K562 (cell line): ENCODE measurements at regions not wholly inside any gene's neighbourhood (a gene's known extent, or its start where the extent isn't known, plus 50 kb on each side); places are given as distances from the start of the nearest gene placed in this dataset.

ENCODE experiments used
- ATAC-seq: fragments of 200-7000 bp; cut with Tn5 transposase; 3 replicates; pipeline ENCODE4 v1.9.1; 2020; ENCODE audit warnings: moderate library complexity
- BruUV-seq: library from RNA; stranded (reverse); fragments of 400-500 nt; replicated peaks from 2 replicates; lab custom pipeline; 2021; lab: Mats Ljungman, UMichigan
- CTCF ChIA-PET: fragments of 300-600 bp; formaldehyde crosslinking; extraction: SDS; loops from one replicate; lab custom pipeline; 2021; ENCODE audit warnings: low intra/inter-chr PET ratio; lab: Yijun Ruan, JAX
- POLR2A ChIA-PET: fragments of 300-600, 350-650 bp; sonication (Branson Sonifier 250); formaldehyde crosslinking; extraction: SDS; loops from one replicate; lab custom pipeline; 2021; ENCODE audit warnings: antibody characterized with exemption, inconsistent platforms; lab: Yijun Ruan, JAX
- DNase-seq, 4 experiments: peaks; one replicate each; pipeline versions ENCODE4 v3.0.0 to v3.0.0-alpha.2; 2011 to 2018; ENCODE audit warnings: low spot score in 3 of 4, mixed read lengths in 3 of 4; ENCODE audit errors: extremely low read depth in 1 of 4
- FAIRE-seq: peaks from 2 replicates; lab custom pipeline; 2011; peaks lifted over from hg19 to GRCh38; lab: Jason Lieb, UNC
- H2AFZ ChIP-seq: 2 replicates; pipeline ENCODE4 v1.6.0; 2011; ENCODE audit warnings: low read depth, low read length, control low read depth, inconsistent platforms
- H3K27ac ChIP-seq: fragments of 200-600 bp; 3 replicates; pipeline ENCODE4 v1.8.0; 2011; ENCODE audit warnings: low read depth, mild to moderate bottlenecking, control low read depth, inconsistent platforms, low read length, moderate library complexity, mixed read lengths; ENCODE audit errors: extremely low read depth
- H3K27me3 ChIP-seq, 2 experiments: fragments of 300-600 bp in 1 of 2; 2 replicates in 1 of 2; 3 replicates in 1 of 2; pipeline versions ENCODE4 v1.6.0 to v1.8.0; 2011; ENCODE audit warnings: inconsistent platforms in 2 of 2, low read length in 2 of 2, mild to moderate bottlenecking in 1 of 2, mixed read lengths in 1 of 2, moderate library complexity in 1 of 2; ENCODE audit not compliant: control insufficient read depth in 2 of 2, insufficient read depth in 2 of 2
- H3K36me3 ChIP-seq: fragments of 300-600 bp; 3 replicates; pipeline ENCODE4 v1.8.0; 2011; ENCODE audit warnings: mild to moderate bottlenecking, low read length, inconsistent platforms; ENCODE audit not compliant: control insufficient read depth, insufficient read depth
- H3K4me1 ChIP-seq, 2 experiments: fragments of 200-600 bp in 1 of 2; replicated peaks in 1 of 2; 2 replicates in 1 of 2; 3 replicates in 1 of 2; pipeline versions ENCODE4 v1.5.1 to v1.8.0; 2011; ENCODE audit warnings: inconsistent platforms in 2 of 2, low read length in 2 of 2, mild to moderate bottlenecking in 1 of 2, mixed read lengths in 1 of 2, moderate library complexity in 1 of 2; ENCODE audit not compliant: control insufficient read depth in 2 of 2, insufficient read depth in 2 of 2
- H3K4me2 ChIP-seq: 2 replicates; pipeline ENCODE4 v1.6.1; 2011; ENCODE audit warnings: low read length, control low read depth, inconsistent platforms, mixed read lengths; ENCODE audit not compliant: insufficient read depth
- H3K4me3 ChIP-seq: fragments of 200-600 bp; sonication (generic), shearing (Covaris generic); 2 replicates; pipeline ENCODE4 v1.5.1; 2016; ENCODE audit warnings: control low read depth, inconsistent platforms
- H3K79me2 ChIP-seq: fragments of 200-600 bp; 3 replicates; pipeline ENCODE4 v1.8.0; 2011; ENCODE audit warnings: low read length, inconsistent platforms; ENCODE audit not compliant: control insufficient read depth, insufficient read depth
- H3K9ac ChIP-seq, 2 experiments: 2 replicates each; pipeline versions ENCODE4 v1.6.0 to v1.6.1; 2011; ENCODE audit warnings: low read depth in 2 of 2, low read length in 2 of 2, control low read depth in 1 of 2, inconsistent platforms in 1 of 2, mild to moderate bottlenecking in 1 of 2, mixed read lengths in 1 of 2; ENCODE audit not compliant: insufficient read depth in 1 of 2
- H3K9me1 ChIP-seq: one replicate; pipeline ENCODE4 v1.6.0; 2011; ENCODE audit warnings: inconsistent platforms, mild to moderate bottlenecking, low read length, moderate library complexity; ENCODE audit not compliant: control insufficient read depth, insufficient read depth
- H3K9me3 ChIP-seq: replicated peaks from 2 replicates; pipeline ENCODE4 v1.5.1; 2011; ENCODE audit warnings: low read depth, low read length, inconsistent platforms; ENCODE audit not compliant: control insufficient read depth, insufficient read depth
- H4K20me1 ChIP-seq: replicated peaks from 2 replicates; pipeline ENCODE4 v1.6.1; 2011; ENCODE audit warnings: low read length, inconsistent platforms, mixed read lengths; ENCODE audit not compliant: control insufficient read depth, insufficient read depth
- LCOR ChIP-seq: sonication (generic); formaldehyde crosslinking; IDR thresholded peaks from 2 replicates; pipeline ENCODE4 v1.8.0; 2022; ENCODE audit warnings: mild to moderate bottlenecking, missing genetic modification reagents
- WGBS: fragments of 100-300 bp; shearing (Covaris generic); methylation state at CpG from one replicate; pipeline ENCODE4 v1.1.6; 2016; ENCODE audit warnings: low coverage, mixed read lengths; ENCODE audit not compliant: insufficient coverage; ENCODE audit errors: missing lambda C conversion rate; 5-methylcytosine and 5-hydroxymethylcytosine counted together
- in situ Hi-C: fragments of 300-500 bp; cut with MboI; formaldehyde crosslinking; loops from 4 replicates; pipeline ENCODE4 v1.15.0; 2018; ENCODE audit warnings: inconsistent platforms, mixed read lengths
- intact Hi-C: fragments of 100-400 bp; cut with micrococcal nuclease; formaldehyde crosslinking; loops from 2 replicates; pipeline ENCODE4 v1.14.2; 2022
- TF ChIP-seq, protein P1 (sequence below), 3 experiments: IDR thresholded peaks in 2 of 3; conservative IDR thresholded peaks in 1 of 3; 2 replicates each; pipeline ENCODE4 v1.5.1; 2011 to 2012; ENCODE audit warnings: low read length in 3 of 3, mild to moderate bottlenecking in 3 of 3, control low read depth in 2 of 3, improper control_type of control experiment in 1 of 3, inconsistent platforms in 1 of 3, low read depth in 1 of 3, mixed read lengths in 1 of 3, moderate library complexity in 1 of 3; ENCODE audit not compliant: insufficient read depth in 2 of 3
- TF ChIP-seq, protein P2 (sequence below), 2 experiments: fragments of 450-650 bp; formaldehyde crosslinking in 1 of 2; IDR thresholded peaks; 2 replicates each; pipeline versions ENCODE4 v1.4.0 to v1.6.1; 2014 to 2020; ENCODE audit warnings: mild to moderate bottlenecking in 2 of 2, borderline replicate concordance in 1 of 2, low read depth in 1 of 2
- TF ChIP-seq, protein P3 (sequence below): IDR thresholded peaks from 2 replicates; pipeline ENCODE4 v1.6.1; 2011; ENCODE audit warnings: borderline replicate concordance, low read depth, mild to moderate bottlenecking, moderate library complexity, low read length; ENCODE audit not compliant: insufficient read depth, poor library complexity, severe bottlenecking

DNA sequence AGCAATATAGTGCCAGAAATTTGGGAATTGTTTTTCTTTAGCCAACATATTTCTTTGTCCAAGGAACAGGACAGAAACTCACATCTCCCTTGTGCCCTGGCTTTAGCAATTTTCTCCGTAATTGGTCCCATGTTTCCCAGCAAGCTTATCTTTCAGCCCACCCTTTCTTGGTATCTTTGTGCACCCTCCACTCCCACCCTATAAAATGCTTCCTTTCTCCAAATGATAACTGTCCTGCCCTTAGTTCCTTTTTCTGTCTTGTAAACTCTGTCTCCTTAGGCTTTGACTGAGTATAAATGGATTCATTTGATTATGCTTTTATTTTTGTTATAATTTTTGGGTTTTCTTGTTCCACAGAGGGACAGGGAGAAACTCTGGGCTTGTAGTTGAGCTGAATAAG, 442.8 kb downstream of the ATP23 start:
- DNase-seq = no peak
- no peak overlapping the region for H2AFZ ChIP-seq
- no peak for FAIRE-seq
- no peaks in the 10 kb centered on the region for H4K20me1 ChIP-seq
- H3K9me1 ChIP-seq = no peaks in the 10 kb centered on the region
- H3K4me1 ChIP-seq = no peaks in the 10 kb centered on the region
- H3K27ac ChIP-seq = no peak overlapping the region
- intact Hi-C loops = no loop called here
- no peaks in the 10 kb centered on the region for H3K36me3 ChIP-seq
- no TSS peak for BruUV-seq
- H3K9ac ChIP-seq = no peak overlapping the region
- CTCF ChIA-PET = no interaction called here
- H3K27me3 ChIP-seq = no peaks in the 10 kb centered on the region
- no peaks in the 10 kb centered on the region for H3K79me2 ChIP-seq
- POLR2A ChIA-PET = no interaction called here
- no peak overlapping the region for H3K4me2 ChIP-seq
- no peak overlapping the region for H3K4me3 ChIP-seq
- ATAC-seq = no peak
- in situ Hi-C loops = no loop called here
- WGBS = 0% methylated on average over 1 of the region's 1 CpG
- H3K9me3 ChIP-seq = no peaks in the 10 kb centered on the region; the same call in 1 of the 2 replicates
- TF ChIP-seq, protein P1, sequence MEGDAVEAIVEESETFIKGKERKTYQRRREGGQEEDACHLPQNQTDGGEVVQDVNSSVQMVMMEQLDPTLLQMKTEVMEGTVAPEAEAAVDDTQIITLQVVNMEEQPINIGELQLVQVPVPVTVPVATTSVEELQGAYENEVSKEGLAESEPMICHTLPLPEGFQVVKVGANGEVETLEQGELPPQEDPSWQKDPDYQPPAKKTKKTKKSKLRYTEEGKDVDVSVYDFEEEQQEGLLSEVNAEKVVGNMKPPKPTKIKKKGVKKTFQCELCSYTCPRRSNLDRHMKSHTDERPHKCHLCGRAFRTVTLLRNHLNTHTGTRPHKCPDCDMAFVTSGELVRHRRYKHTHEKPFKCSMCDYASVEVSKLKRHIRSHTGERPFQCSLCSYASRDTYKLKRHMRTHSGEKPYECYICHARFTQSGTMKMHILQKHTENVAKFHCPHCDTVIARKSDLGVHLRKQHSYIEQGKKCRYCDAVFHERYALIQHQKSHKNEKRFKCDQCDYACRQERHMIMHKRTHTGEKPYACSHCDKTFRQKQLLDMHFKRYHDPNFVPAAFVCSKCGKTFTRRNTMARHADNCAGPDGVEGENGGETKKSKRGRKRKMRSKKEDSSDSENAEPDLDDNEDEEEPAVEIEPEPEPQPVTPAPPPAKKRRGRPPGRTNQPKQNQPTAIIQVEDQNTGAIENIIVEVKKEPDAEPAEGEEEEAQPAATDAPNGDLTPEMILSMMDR (IDR thresholded peaks at IDR 0.05 in 2 of 3, conservative IDR thresholded peaks at IDR 0.05 in 1 of 3; ENCODE audit: insufficient read depth in 2 of 3, low read depth in 1 of 3, low read length in 3 of 3) = no peak
- TF ChIP-seq, protein P2, sequence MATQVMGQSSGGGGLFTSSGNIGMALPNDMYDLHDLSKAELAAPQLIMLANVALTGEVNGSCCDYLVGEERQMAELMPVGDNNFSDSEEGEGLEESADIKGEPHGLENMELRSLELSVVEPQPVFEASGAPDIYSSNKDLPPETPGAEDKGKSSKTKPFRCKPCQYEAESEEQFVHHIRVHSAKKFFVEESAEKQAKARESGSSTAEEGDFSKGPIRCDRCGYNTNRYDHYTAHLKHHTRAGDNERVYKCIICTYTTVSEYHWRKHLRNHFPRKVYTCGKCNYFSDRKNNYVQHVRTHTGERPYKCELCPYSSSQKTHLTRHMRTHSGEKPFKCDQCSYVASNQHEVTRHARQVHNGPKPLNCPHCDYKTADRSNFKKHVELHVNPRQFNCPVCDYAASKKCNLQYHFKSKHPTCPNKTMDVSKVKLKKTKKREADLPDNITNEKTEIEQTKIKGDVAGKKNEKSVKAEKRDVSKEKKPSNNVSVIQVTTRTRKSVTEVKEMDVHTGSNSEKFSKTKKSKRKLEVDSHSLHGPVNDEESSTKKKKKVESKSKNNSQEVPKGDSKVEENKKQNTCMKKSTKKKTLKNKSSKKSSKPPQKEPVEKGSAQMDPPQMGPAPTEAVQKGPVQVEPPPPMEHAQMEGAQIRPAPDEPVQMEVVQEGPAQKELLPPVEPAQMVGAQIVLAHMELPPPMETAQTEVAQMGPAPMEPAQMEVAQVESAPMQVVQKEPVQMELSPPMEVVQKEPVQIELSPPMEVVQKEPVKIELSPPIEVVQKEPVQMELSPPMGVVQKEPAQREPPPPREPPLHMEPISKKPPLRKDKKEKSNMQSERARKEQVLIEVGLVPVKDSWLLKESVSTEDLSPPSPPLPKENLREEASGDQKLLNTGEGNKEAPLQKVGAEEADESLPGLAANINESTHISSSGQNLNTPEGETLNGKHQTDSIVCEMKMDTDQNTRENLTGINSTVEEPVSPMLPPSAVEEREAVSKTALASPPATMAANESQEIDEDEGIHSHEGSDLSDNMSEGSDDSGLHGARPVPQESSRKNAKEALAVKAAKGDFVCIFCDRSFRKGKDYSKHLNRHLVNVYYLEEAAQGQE (IDR thresholded peaks at IDR 0.05; ENCODE audit: borderline replicate concordance) = no peak
- TF ChIP-seq, protein P2 (CRISPR knock-in tag; IDR thresholded peaks at IDR 0.05; ENCODE audit: low read depth) = no peak
- TF ChIP-seq, protein P3, sequence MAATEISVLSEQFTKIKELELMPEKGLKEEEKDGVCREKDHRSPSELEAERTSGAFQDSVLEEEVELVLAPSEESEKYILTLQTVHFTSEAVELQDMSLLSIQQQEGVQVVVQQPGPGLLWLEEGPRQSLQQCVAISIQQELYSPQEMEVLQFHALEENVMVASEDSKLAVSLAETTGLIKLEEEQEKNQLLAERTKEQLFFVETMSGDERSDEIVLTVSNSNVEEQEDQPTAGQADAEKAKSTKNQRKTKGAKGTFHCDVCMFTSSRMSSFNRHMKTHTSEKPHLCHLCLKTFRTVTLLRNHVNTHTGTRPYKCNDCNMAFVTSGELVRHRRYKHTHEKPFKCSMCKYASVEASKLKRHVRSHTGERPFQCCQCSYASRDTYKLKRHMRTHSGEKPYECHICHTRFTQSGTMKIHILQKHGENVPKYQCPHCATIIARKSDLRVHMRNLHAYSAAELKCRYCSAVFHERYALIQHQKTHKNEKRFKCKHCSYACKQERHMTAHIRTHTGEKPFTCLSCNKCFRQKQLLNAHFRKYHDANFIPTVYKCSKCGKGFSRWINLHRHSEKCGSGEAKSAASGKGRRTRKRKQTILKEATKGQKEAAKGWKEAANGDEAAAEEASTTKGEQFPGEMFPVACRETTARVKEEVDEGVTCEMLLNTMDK = no peak
- TF ChIP-seq LCOR (CRISPR knock-in tag) = no peak
